ENCODE measurements at regions not wholly inside any gene's neighbourhood (a gene's known extent, or its start where the extent isn't known, plus 50 kb on each side); places are given as distances from the start of the nearest gene placed in this dataset.

GRCh38 chrX:3803713-3804112 lies 90.3 kb upstream of the PRKX start:
- no peak for ATAC-seq
- Histone ChIP-seq H3K79me2 (ENCODE audit: control insufficient read depth, insufficient read depth, low read length) (no peaks in the 10 kb centered on the region), H4K20me1 (replicated peaks; ENCODE audit: control insufficient read depth, insufficient read depth, low read length) (no peaks in the 10 kb centered on the region), H3K4me3 (no peak overlapping the region), H3K9me1 (ENCODE audit: control insufficient read depth, insufficient read depth, low read length) (no peaks in the 10 kb centered on the region), H3K9ac (ENCODE audit: insufficient read depth in 1 of 2, low read depth in 2 of 2, low read length in 2 of 2) (no peak overlapping the region), H3K27me3 (ENCODE audit: control insufficient read depth in 2 of 2, insufficient read depth in 2 of 2, low read length in 2 of 2) (peaks cover 11 to 13% of the 10 kb centered on the region in 2 experiments; a peak in 3 of 5 replicates), H3K36me3 (ENCODE audit: control insufficient read depth, insufficient read depth, low read length) (no peaks in the 10 kb centered on the region), H2AFZ (ENCODE audit: low read depth, low read length) (no peak overlapping the region), H3K4me2 (ENCODE audit: insufficient read depth, low read length) (no peak overlapping the region), H3K27ac (ENCODE audit: extremely low read depth, low read depth, low read length) (no peak overlapping the region), H3K4me1 (replicated peaks in 1 of 2; ENCODE audit: control insufficient read depth in 2 of 2, insufficient read depth in 2 of 2, low read length in 2 of 2) (peaks cover 0 to 3% of the 10 kb centered on the region in 2 experiments; a peak in 1 of 5 replicates), H3K9me3 (replicated peaks; ENCODE audit: control insufficient read depth, insufficient read depth, low read depth, low read length) (no peaks in the 10 kb centered on the region)
- 0% methylated on average over 4 of the region's 4 CpGs for WGBS (ENCODE audit: insufficient coverage, low coverage, missing lambda C conversion rate)
- no peak for DNase-seq (ENCODE audit: extremely low read depth in 1 of 4, low spot score in 3 of 4)
- in situ Hi-C loops (cut with MboI): no loop called here
- BruUV-seq (replicated peaks): no TSS peak
- ChIA-PET POLR2A (no interaction called here), CTCF (ENCODE audit: low intra/inter-chr PET ratio) (no interaction called here)
- intact Hi-C loops (cut with micrococcal nuclease): no loop called here
- FAIRE-seq: no peak
- TF ChIP-seq ZBTB12 (CRISPR knock-in tag; IDR thresholded peaks at IDR 0.05) (no peak), ZFX (CRISPR knock-in tag; IDR thresholded peaks at IDR 0.05) (no peak), TOE1 (IDR thresholded peaks at IDR 0.05; ENCODE audit: borderline replicate concordance) (no peak), TOE1 (CRISPR knock-in tag; IDR thresholded peaks at IDR 0.05; ENCODE audit: borderline replicate concordance, low read depth) (no peak), HDAC8 (tag; IDR thresholded peaks at IDR 0.05) (no peak), HINFP (tag; conservative IDR thresholded peaks at IDR 0.05; ENCODE audit: low read depth) (no peak), SETDB1 (IDR thresholded peaks at IDR 0.05; ENCODE audit: low read length) (no peak), ZNF766 (CRISPR knock-in tag; conservative IDR thresholded peaks at IDR 0.05) (no peak), HDAC6 (IDR thresholded peaks at IDR 0.05; ENCODE audit: low read depth, low read length) (no peak), RBM22 (IDR thresholded peaks at IDR 0.05; ENCODE audit: low read depth, low read length, poor library complexity, severe bottlenecking) (no peak), ZKSCAN1 (IDR thresholded peaks at IDR 0.05; ENCODE audit: low read depth, low read length) (no peak), ZNF79 (CRISPR knock-in tag; IDR thresholded peaks at IDR 0.05; ENCODE audit: low read depth) (no peak), ZBTB1 (CRISPR knock-in tag; IDR thresholded peaks at IDR 0.05; ENCODE audit: borderline replicate concordance, low read depth) (no peak)
- TF ChIP-seq, protein P1, sequence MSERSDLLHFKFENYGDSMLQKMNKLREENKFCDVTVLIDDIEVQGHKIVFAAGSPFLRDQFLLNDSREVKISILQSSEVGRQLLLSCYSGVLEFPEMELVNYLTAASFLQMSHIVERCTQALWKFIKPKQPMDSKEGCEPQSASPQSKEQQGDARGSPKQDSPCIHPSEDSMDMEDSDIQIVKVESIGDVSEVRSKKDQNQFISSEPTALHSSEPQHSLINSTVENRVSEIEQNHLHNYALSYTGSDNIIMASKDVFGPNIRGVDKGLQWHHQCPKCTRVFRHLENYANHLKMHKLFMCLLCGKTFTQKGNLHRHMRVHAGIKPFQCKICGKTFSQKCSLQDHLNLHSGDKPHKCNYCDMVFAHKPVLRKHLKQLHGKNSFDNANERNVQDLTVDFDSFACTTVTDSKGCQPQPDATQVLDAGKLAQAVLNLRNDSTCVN (CRISPR knock-in tag; IDR thresholded peaks at IDR 0.05): no peak
- TF ChIP-seq, protein P2, sequence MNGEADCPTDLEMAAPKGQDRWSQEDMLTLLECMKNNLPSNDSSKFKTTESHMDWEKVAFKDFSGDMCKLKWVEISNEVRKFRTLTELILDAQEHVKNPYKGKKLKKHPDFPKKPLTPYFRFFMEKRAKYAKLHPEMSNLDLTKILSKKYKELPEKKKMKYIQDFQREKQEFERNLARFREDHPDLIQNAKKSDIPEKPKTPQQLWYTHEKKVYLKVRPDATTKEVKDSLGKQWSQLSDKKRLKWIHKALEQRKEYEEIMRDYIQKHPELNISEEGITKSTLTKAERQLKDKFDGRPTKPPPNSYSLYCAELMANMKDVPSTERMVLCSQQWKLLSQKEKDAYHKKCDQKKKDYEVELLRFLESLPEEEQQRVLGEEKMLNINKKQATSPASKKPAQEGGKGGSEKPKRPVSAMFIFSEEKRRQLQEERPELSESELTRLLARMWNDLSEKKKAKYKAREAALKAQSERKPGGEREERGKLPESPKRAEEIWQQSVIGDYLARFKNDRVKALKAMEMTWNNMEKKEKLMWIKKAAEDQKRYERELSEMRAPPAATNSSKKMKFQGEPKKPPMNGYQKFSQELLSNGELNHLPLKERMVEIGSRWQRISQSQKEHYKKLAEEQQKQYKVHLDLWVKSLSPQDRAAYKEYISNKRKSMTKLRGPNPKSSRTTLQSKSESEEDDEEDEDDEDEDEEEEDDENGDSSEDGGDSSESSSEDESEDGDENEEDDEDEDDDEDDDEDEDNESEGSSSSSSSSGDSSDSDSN (IDR thresholded peaks at IDR 0.05; ENCODE audit: borderline replicate concordance in 1 of 2, low read depth in 2 of 2, low read length in 2 of 2): no peak
